HG02852 (cell line): ENCODE measurements at regions not wholly inside any gene's neighbourhood (a gene's known extent, or its start where the extent isn't known, plus 50 kb on each side); places are given as distances from the start of the nearest gene placed in this dataset.

ENCODE experiments used
- ATAC-seq: cut with Tn5 transposase; IDR thresholded peaks from one replicate; pipeline ENCODE4 v1.9.1; 2021; ENCODE audit warnings: mild to moderate bottlenecking, moderate library complexity; ENCODE audit not compliant: unreplicated experiment

DNA sequence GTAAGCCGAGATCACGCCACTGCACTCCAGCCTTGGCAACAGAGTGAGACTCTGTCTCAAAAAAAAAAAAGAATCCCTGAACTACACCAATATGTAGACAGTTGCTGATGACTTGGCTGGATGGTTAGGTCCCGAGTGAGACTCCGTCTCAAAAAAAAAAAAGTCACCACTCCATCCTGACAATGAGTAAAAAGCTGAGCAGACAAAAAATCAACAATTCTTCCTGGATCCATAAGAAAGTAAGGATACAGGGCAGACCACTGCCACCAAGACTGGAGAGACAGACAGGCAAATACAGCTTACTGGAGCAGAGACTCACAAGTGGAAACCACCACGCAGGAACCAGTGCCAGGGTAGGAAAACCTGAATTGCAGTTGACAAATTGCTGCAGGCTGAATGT, 67.1 kb upstream of the ERCC4 start:
- ATAC-seq, result no peak

DNA sequence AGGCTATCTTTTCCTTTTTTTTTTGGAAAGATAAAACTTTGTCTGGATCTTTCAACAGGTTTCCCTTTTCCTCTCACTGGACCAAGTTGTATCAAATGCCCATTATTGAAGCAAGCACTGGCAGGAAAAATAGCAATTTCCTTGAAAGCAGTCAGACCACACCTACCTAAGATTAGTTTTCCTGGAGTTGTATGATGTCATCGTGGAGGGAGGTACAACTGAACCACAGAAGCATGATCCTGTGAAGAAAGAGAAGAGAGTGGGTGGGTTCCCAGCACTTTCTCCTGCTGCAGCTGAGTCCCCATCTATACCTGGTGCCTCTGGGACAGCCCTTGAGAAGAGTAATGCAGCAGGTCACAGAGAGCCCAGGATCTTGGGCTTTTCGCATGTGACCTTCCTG, 63.6 kb upstream of the ERCC4 start:
- no peak for ATAC-seq

DNA sequence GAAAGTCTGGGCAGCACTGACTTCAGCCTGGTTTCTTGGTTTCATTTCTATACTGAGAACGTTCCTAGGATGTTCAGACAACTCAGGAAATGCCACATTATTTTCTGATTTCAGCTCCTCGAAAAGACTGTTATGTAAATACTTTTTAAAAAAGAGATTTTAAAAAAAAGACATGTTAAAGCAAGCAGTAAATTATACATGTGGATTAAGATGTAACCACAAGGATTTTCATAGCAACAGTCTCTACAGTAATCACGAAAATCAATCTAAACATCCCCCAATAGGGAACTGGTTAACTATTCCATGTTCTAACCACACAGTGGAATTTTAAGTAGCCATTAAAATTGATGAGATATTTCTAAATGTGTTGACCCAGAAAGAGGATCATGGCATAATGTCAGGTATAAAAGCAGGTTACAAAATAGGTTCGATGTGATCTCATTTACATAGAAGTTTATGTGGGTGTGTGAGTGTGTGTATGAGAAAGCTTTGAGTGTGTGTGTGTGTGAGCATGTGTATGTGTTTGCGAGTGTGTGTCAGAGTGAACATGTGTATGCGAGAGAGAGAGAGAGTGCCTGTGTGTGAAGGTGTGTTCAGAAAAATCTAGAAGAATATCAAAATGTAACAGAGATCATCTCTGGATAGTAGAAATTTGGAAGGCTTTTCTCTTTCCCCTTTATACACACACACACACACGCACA, 63.0 kb upstream of the ERCC4 start:
- no peak for ATAC-seq

DNA sequence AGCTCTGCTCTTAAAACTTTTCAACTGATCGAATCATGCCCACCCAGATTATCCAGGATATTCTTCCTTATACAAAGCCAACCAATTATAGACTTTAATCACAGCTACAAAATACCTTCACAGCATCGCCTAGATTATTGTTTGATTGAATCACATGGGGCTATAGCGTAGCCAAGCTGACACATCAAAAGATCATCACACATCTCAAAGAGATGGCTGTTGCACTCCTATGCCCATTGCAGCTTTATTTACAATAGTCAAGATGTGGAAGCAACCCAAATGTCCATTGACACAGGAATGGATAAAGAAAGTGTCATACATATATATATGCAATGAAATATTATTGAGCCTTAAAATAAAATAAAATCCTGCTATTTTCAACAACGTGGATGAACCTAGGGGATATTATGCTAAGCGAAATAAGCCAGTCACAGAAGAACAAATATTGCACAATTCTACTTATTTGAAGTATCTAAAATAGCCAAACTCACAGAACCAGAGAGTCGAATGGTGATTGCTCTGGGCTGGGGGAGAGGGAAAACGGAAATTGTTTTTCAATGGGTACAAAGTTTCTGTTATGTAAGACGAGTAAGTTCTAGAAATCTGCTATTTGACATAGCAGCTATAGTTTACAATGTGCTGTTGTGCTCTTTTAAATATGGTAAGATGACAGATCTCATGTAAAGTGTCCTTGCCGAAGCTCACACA, 60.9 kb upstream of the ERCC4 start:
- ATAC-seq, result no peak

DNA sequence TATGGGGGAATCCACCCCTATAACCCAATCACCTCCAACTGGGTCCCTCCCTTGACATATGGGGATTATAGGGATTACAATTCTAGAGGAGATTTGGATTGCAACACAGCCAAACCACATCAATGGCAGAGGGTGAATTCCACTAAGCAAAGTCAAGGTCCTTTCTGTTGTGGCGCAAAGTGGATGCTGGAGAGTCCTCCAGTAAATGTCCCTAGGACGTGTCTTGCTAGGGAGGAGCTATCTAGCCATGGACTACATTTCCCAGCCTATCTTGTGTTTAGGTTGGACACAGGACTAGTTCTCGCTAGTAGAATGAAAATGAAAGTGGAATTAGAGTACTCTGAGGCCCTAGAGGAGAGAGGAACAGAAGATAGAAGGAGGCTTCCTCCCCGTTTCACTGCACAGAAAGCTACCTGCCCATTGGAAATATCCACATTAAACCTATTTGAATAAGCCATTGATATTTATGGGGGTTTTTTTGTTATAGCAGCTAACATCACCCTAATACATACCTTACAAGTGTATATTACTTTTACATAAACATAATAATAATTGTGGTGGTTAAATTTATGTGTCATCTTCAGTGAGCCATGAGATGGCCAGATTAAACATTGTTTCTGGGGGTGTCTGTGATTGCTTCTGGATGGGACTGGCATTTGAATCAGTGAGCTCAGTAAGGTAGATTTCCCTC, 56.7 kb upstream of the ERCC4 start:
- ATAC-seq, result no peak

DNA sequence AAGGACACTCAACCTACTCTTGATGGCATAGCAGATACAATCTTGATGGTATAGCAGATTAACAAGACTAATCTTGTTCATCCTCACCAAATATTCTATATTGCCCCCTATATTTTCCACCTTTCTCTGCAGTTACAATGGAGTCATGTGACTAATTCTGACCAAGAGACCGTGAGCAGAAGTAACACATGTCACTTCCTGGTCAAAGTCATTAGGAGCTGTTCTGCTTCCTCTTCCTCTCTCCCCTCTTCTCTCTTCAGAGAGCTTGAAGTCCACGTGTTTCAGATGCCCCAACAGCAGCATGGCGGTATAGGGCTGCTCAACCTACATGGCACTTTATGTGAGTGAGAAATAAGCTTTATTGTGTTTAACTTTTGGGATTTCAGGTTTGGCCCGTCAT, 55.3 kb upstream of the ERCC4 start:
- ATAC-seq, result no peak

DNA sequence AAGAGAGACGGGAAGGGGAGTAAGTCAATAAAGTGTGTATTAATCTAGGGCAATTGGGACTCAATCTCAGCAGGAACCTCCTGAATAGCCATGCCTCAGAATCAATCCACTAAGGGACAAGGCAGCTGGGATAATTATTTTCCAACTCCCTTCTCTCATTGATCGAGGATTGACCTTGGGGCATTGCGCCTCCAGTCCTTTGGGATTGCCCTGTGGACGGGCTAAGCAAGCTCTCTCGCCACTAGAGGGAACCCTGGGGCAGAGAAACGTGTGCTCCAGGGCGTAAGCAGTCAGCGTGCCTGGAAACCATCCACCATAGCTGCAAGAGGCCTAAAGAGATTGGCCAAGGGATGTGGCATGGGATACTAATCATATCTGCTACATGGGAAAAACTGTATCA, 53.9 kb upstream of the ERCC4 start:
- ATAC-seq, result no peak
